HCT116 (cell line): ENCODE measurements at regions not wholly inside any gene's neighbourhood (a gene's known extent, or its start where the extent isn't known, plus 50 kb on each side); places are given as distances from the start of the nearest gene placed in this dataset.

Experiments
- ATAC-seq: fragments of 200-7000 bp; cut with Tn5 transposase; 2 replicates; pipeline ENCODE4 v1.9.1; 2020; ENCODE audit warnings: mild to moderate bottlenecking, moderate library complexity
- BruUV-seq: library from RNA; stranded (reverse); fragments of 400-500 nt; replicated peaks from 2 replicates; lab custom pipeline; 2021; lab: Mats Ljungman, UMichigan
- CTCF ChIA-PET: fragments of 300-600 bp; sonication (Branson Sonifier 250); formaldehyde crosslinking; loops from one replicate; lab custom pipeline; 2021; ENCODE audit warnings: antibody characterized with exemption; lab: Charles Lee
- POLR2A ChIA-PET: fragments of 300-600, 350-600 bp; sonication (Branson Sonifier 250); formaldehyde crosslinking; loops from one replicate; lab custom pipeline; 2021; ENCODE audit warnings: antibody characterized with exemption; lab: Charles Lee
- RAD21 ChIA-PET, 2 experiments: fragments of 300-600 bp; sonication (Branson Sonifier 250); formaldehyde crosslinking; loops; one replicate each; lab custom pipeline; 2023; ENCODE audit warnings: low total read pairs in 2 of 2; ENCODE audit not compliant: uncharacterized antibody in 2 of 2, unreplicated experiment in 2 of 2, low non-redundant PET in 1 of 2; lab: Charles Lee
- DNase-seq: peaks from one replicate; pipeline ENCODE4 v3.0.0-alpha.2; 2010; ENCODE audit warnings: low read depth, low spot score
- H2AFZ ChIP-seq: fragments of 200-600 bp; shearing (Covaris generic), sonication (generic); 2 replicates; pipeline ENCODE4 v1.6.1; 2017; ENCODE audit warnings: low read depth, mixed run types, mixed read lengths, antibody characterized with exemption, low read length; ENCODE audit not compliant: poor library complexity, severe bottlenecking
- H3K27ac ChIP-seq: 2 replicates; pipeline ENCODE4 v1.5.1; 2012; ENCODE audit warnings: low read depth, low read length
- H3K27me3 ChIP-seq: fragments of 200-600 bp; sonication (generic); 2 replicates; pipeline ENCODE4 v1.6.1; 2016; ENCODE audit warnings: mixed run types, low read length, mixed read lengths; ENCODE audit not compliant: insufficient read depth
- H3K36me3 ChIP-seq, 2 experiments: fragments of 200-500 bp in 1 of 2; fragments of 200-600 bp in 1 of 2; sonication (Bioruptor generic) in 1 of 2; sonication (generic) in 1 of 2; 2 replicates each; pipeline versions ENCODE4 v1.5.1 to v1.6.1; 2014 to 2016; ENCODE audit warnings: low read length in 2 of 2, inconsistent platforms in 1 of 2, mixed read lengths in 1 of 2, mixed run types in 1 of 2; ENCODE audit not compliant: insufficient read depth in 2 of 2, control insufficient read depth in 1 of 2
- H3K4me1 ChIP-seq, 2 experiments: fragments of 200-600 bp in 1 of 2; sonication (generic) in 1 of 2; 2 replicates each; pipeline versions ENCODE4 v1.5.1 to v1.6.1; 2012 to 2017; ENCODE audit warnings: low read length in 2 of 2, inconsistent platforms in 1 of 2, mild to moderate bottlenecking in 1 of 2, mixed read lengths in 1 of 2, mixed run types in 1 of 2, moderate library complexity in 1 of 2; ENCODE audit not compliant: insufficient read depth in 2 of 2, control insufficient read depth in 1 of 2
- H3K4me2 ChIP-seq: fragments of 200-600 bp; sonication (generic); 2 replicates; pipeline ENCODE4 v1.6.1; 2017; ENCODE audit warnings: mixed run types, low read length, mixed read lengths
- H3K4me3 ChIP-seq, 2 experiments: fragments of 200-600 bp in 1 of 2; sonication (generic) in 1 of 2; replicated peaks in 1 of 2; 2 replicates each; pipeline ENCODE4 v1.5.1; 2011 to 2016; ENCODE audit warnings: low read length in 2 of 2, control low read depth in 1 of 2, low read depth in 1 of 2, mild to moderate bottlenecking in 1 of 2, mixed read lengths in 1 of 2, mixed run types in 1 of 2
- H3K79me2 ChIP-seq: fragments of 200-600 bp; sonication (generic); 2 replicates; pipeline ENCODE4 v1.6.1; 2017; ENCODE audit warnings: mild to moderate bottlenecking, mixed run types, low read length, moderate library complexity, mixed read lengths; ENCODE audit not compliant: insufficient read depth
- H3K9ac ChIP-seq: fragments of 200-600 bp; sonication (generic); 2 replicates; pipeline ENCODE4 v1.6.1; 2016; ENCODE audit warnings: low read length, mixed read lengths
- H3K9me2 ChIP-seq: fragments of 200-600 bp; sonication (generic), shearing (Covaris generic); 2 replicates; pipeline ENCODE4 v1.6.1; 2017; ENCODE audit warnings: mixed run types, mild to moderate bottlenecking, moderate library complexity; ENCODE audit not compliant: insufficient read depth
- H3K9me3 ChIP-seq, 2 experiments: fragments of 200-500 bp in 1 of 2; fragments of 200-600 bp in 1 of 2; sonication (Bioruptor generic) in 1 of 2; sonication (generic) in 1 of 2; 2 replicates each; pipeline ENCODE4 v1.6.1; 2014 to 2017; ENCODE audit warnings: low read length in 2 of 2, mixed read lengths in 2 of 2, inconsistent platforms in 1 of 2, low read depth in 1 of 2, mild to moderate bottlenecking in 1 of 2, mixed run types in 1 of 2, moderate library complexity in 1 of 2; ENCODE audit not compliant: control insufficient read depth in 1 of 2, insufficient read depth in 1 of 2
- H4K20me1 ChIP-seq: fragments of 200-600 bp; sonication (generic), shearing (Covaris generic); 2 replicates; pipeline ENCODE4 v1.6.1; 2017; ENCODE audit warnings: mixed run types, mild to moderate bottlenecking, moderate library complexity; ENCODE audit not compliant: insufficient read depth
- ELF1 ChIP-seq: IDR thresholded peaks from 2 replicates; pipeline ENCODE4 v1.6.1; 2012; ENCODE audit warnings: low read depth, borderline replicate concordance
- EZH2 ChIP-seq: fragments of 200-600 bp; sonication (generic); IDR thresholded peaks from 2 replicates; pipeline ENCODE4 v1.6.1; 2017; ENCODE audit warnings: antibody characterized with exemption, mixed run types
- JUND ChIP-seq: IDR thresholded peaks from 2 replicates; pipeline ENCODE4 v1.6.1; 2012
- RAD21 ChIP-seq: IDR thresholded peaks from 2 replicates; pipeline ENCODE4 v1.6.1; 2012; ENCODE audit warnings: low read depth, mild to moderate bottlenecking
- REST ChIP-seq: IDR thresholded peaks from 2 replicates; pipeline ENCODE4 v1.6.1; 2012; ENCODE audit warnings: low read depth
- TCF7L2 ChIP-seq: IDR thresholded peaks from 2 replicates; pipeline ENCODE4 v1.7.0; 2011; ENCODE audit warnings: borderline replicate concordance, inconsistent platforms; ENCODE audit not compliant: insufficient read depth, insufficient read length; ENCODE audit errors: extremely low read depth
- YY1 ChIP-seq: IDR thresholded peaks from 2 replicates; pipeline ENCODE4 v1.6.1; 2011; ENCODE audit warnings: low read length, low read depth, moderate library complexity, mild to moderate bottlenecking; ENCODE audit not compliant: insufficient replicate concordance; ENCODE audit errors: extremely low read depth
- ZBTB33 ChIP-seq: IDR thresholded peaks from 2 replicates; pipeline ENCODE4 v1.6.1; 2011; ENCODE audit warnings: mild to moderate bottlenecking, low read length, moderate library complexity; ENCODE audit not compliant: insufficient replicate concordance; ENCODE audit errors: extremely low read depth
- ZNF274 ChIP-seq: fragments of 200-500 bp; sonication (Bioruptor generic); IDR thresholded peaks from 2 replicates; pipeline ENCODE4 v1.6.1; 2014; ENCODE audit warnings: mild to moderate bottlenecking, low read depth, low read length, inconsistent platforms
- intact Hi-C: fragments of 100-400 bp; cut with micrococcal nuclease; formaldehyde crosslinking; loops from 2 replicates; pipeline ENCODE4 v1.10.0; 2022

DNA sequence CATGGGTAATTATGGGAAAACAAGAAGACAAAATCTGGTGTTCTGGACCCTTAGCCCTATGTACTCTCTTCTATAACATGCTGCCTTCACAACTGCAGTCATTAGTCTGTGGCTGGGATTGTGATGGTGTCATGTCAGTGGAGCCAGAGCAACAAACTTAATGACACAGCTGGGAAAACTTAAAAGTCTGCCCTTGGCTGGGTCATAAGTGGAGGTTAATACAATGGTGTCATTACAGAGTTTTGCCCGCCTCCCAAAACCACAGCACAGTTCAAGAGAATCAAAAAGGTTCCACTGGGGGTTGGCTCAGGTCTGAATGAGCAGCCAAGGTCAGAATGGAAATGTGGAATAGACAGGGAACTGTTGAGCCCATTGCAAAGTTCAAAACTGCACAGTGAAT, 455.7 kb upstream of the PIK3C3 start:
- Histone ChIP-seq H3K9ac (no peak overlapping the region), H3K79me2 (no peaks in the 10 kb centered on the region)
- intact Hi-C loops, result no loop called here
- POLR2A ChIA-PET, result no interaction called here
- TF ChIP-seq EZH2, result no peak
- TF ChIP-seq ZBTB33, result no peak
- no peak for TF ChIP-seq TCF7L2
- TF ChIP-seq ZNF274, result no peak
- no peak for TF ChIP-seq ELF1
- no peak for TF ChIP-seq REST
- TF ChIP-seq JUND, result no peak
- no peak for TF ChIP-seq RAD21
- no peak for TF ChIP-seq YY1
- TF ChIP-seq, all 23 proteins: peak for 0
- H4K20me1 ChIP-seq, result no peaks in the 10 kb centered on the region
- CTCF ChIA-PET, result no interaction called here
- no peak for ATAC-seq
- no peak overlapping the region for H3K4me2 ChIP-seq
- no peak overlapping the region for H3K27ac ChIP-seq
- no peak overlapping the region for H2AFZ ChIP-seq
- no peaks in the 10 kb centered on the region for H3K36me3 ChIP-seq
- BruUV-seq, result no TSS peak
- H3K4me3 ChIP-seq, result no peak overlapping the region
- peaks cover 10 to 23% of the 10 kb centered on the region in 2 experiments; a peak in 2 of 4 replicates for H3K9me3 ChIP-seq
- RAD21 ChIA-PET, result no interaction called here
- no peaks in the 10 kb centered on the region for H3K9me2 ChIP-seq
- DNase-seq, result no peak
- H3K4me1 ChIP-seq, result no peaks in the 10 kb centered on the region
- no peaks in the 10 kb centered on the region for H3K27me3 ChIP-seq
